Body of pancreas (tissue), 4 donors: ENCODE measurements at regions not wholly inside any gene's neighbourhood (a gene's known extent, or its start where the extent isn't known, plus 50 kb on each side); places are given as distances from the start of the nearest gene placed in this dataset.

Experiments
- ATAC-seq: fragments of 150-250 bp; one replicate; pipeline ENCODE4 v1.9.1; 2016
- DNase-seq, 4 donors: peaks; one replicate each; pipeline ENCODE4 v3.0.0-alpha.2; 2019
- H3K27ac ChIP-seq, 4 donors: fragments of 200-600 bp; sonication (generic); 1 replicate in 3 of 4; 2 replicates in 1 of 4; pipeline versions ENCODE4 v1.5.1 to v1.6.1; 2016 to 2019; ENCODE audit warnings: mild to moderate bottlenecking in 1 of 4, mixed read lengths in 1 of 4, moderate library complexity in 1 of 4
- H3K27me3 ChIP-seq, 2 donors: fragments of 200-600 bp; sonication (generic); one replicate each; pipeline ENCODE4 v1.6.0; 2016; ENCODE audit warnings: mild to moderate bottlenecking in 1 of 2
- H3K36me3 ChIP-seq, 2 donors: fragments of 200-600 bp; sonication (generic); replicated peaks in 1 of 2; 2 replicates each; pipeline ENCODE4 v1.5.1; 2016; ENCODE audit warnings: low read depth in 2 of 2; ENCODE audit not compliant: insufficient read depth in 1 of 2
- H3K4me1 ChIP-seq: fragments of 200-600 bp; sonication (generic); one replicate; pipeline ENCODE4 v1.6.0; 2016
- H3K4me3 ChIP-seq, 2 donors: fragments of 200-600 bp; sonication (generic); 1 replicate in 1 of 2; 2 replicates in 1 of 2; pipeline ENCODE4 v1.5.1; 2016 to 2019
- H3K9me3 ChIP-seq, 3 donors: fragments of 200-600 bp; sonication (generic); 1 replicate in 2 of 3; 2 replicates in 1 of 3; pipeline ENCODE4 v1.5.1; 2016
- CTCF ChIP-seq, 7 experiments: fragments of 450-650 bp in 4 of 7; fragments of 200-600 bp in 3 of 7; sonication (generic) in 3 of 7; IDR thresholded peaks; one replicate each; pipeline ENCODE4 v1.5.1; 2016 to 2019; ENCODE audit warnings: antibody characterized with exemption in 7 of 7
- POLR2A ChIP-seq, 3 donors: fragments of 450-650 bp; IDR thresholded peaks; one replicate each; pipeline ENCODE4 v1.6.1; 2016; ENCODE audit warnings: antibody characterized with exemption in 3 of 3, mild to moderate bottlenecking in 2 of 3
- WGBS, 2 donors: methylation state at CpG; one replicate each; pipeline ENCODE4 v1.1.5; 2017; 5-methylcytosine and 5-hydroxymethylcytosine counted together
- intact Hi-C: fragments of 100-400 bp; cut with DNase I; formaldehyde crosslinking; loops from one replicate; pipeline ENCODE4 v1.15.1; 2023

GRCh38 chr13:30359991-30360390 is 52.6 kb upstream of the KATNAL1 start:
- ATAC-seq (no peak), DNase-seq (no peak)
- no peak overlapping the region for H3K27ac ChIP-seq
- TF ChIP-seq POLR2A (IDR thresholded peaks at IDR 0.05), result no peak
- TF ChIP-seq CTCF (IDR thresholded peaks at IDR 0.05), result no peak
- no peak overlapping the region for H3K4me3 ChIP-seq
- no peaks in the 10 kb centered on the region for H3K9me3 ChIP-seq
- H3K27me3 ChIP-seq, result no peaks in the 10 kb centered on the region
- WGBS, 2 donors, result 74 to 77% methylated on average over 2 of the region's 2 CpGs
- intact Hi-C loops, result no loop called here
- H3K36me3 ChIP-seq, result no peaks in the 10 kb centered on the region
- H3K4me1 ChIP-seq, result no peaks in the 10 kb centered on the region

GRCh38 chr13:30360586-30360985 is 53.2 kb upstream of the KATNAL1 start:
- Histone ChIP-seq H3K36me3 (no peaks in the 10 kb centered on the region), H3K4me1 (no peaks in the 10 kb centered on the region), H3K4me3 (no peak overlapping the region), H3K27me3 (no peaks in the 10 kb centered on the region), H3K27ac (no peak overlapping the region), H3K9me3 (no peaks in the 10 kb centered on the region)
- WGBS, 2 donors, result 54 to 79% methylated on average over 2 to 3 of the region's 3 CpGs
- ATAC-seq (no peak), DNase-seq (no peak)
- intact Hi-C loops, result no loop called here
- TF ChIP-seq CTCF (IDR thresholded peaks at IDR 0.05), result no peak
- TF ChIP-seq POLR2A (IDR thresholded peaks at IDR 0.05), result no peak

GRCh38 chr13:30362005-30362788 is 54.8 kb upstream of the KATNAL1 start:
- intact Hi-C loops, result no loop called here
- H3K4me3 ChIP-seq, result no peak overlapping the region
- no peak overlapping the region for H3K27ac ChIP-seq
- no peaks in the 10 kb centered on the region for H3K9me3 ChIP-seq
- ATAC-seq (peak; percentile 12), DNase-seq (no peak)
- H3K4me1 ChIP-seq, result no peaks in the 10 kb centered on the region
- TF ChIP-seq POLR2A (IDR thresholded peaks at IDR 0.05) (no peak), CTCF (IDR thresholded peaks at IDR 0.05) (no peak)
- H3K36me3 ChIP-seq, result no peaks in the 10 kb centered on the region
- 68 to 71% methylated on average over 6 of the region's 6 CpGs for WGBS, 2 donors
- no peaks in the 10 kb centered on the region for H3K27me3 ChIP-seq

GRCh38 chr13:30362869-30363268 is 55.5 kb upstream of the KATNAL1 start:
- WGBS, 2 donors, result 83 to 84% methylated on average over 12 of the region's 12 CpGs
- no peak for ATAC-seq
- TF ChIP-seq POLR2A (IDR thresholded peaks at IDR 0.05), result no peak
- TF ChIP-seq CTCF (IDR thresholded peaks at IDR 0.05), result no peak

GRCh38 chr13:30363725-30364124 is 56.4 kb upstream of the KATNAL1 start:
- H3K9me3 ChIP-seq, result no peaks in the 10 kb centered on the region
- DNase-seq (no peak), ATAC-seq (no peak)
- H3K27me3 ChIP-seq, result no peaks in the 10 kb centered on the region
- H3K36me3 ChIP-seq, result no peaks in the 10 kb centered on the region
- H3K27ac ChIP-seq, result no peak overlapping the region
- WGBS, 2 donors, result 82 to 86% methylated on average over 5 of the region's 5 CpGs
- intact Hi-C loops, result no loop called here
- no peaks in the 10 kb centered on the region for H3K4me1 ChIP-seq
- no peak overlapping the region for H3K4me3 ChIP-seq
- no peak for TF ChIP-seq CTCF (IDR thresholded peaks at IDR 0.05)
- TF ChIP-seq POLR2A (IDR thresholded peaks at IDR 0.05), result no peak

More at GRCh38 chr13:30362869-30363268, 55.5 kb upstream of the KATNAL1 start:
- H3K27ac ChIP-seq, result no peak overlapping the region
- no peaks in the 10 kb centered on the region for H3K9me3 ChIP-seq
- no peaks in the 10 kb centered on the region for H3K27me3 ChIP-seq
- intact Hi-C loops, result no loop called here
- DNase-seq, result no peak
- H3K4me1 ChIP-seq, result no peaks in the 10 kb centered on the region
- no peak overlapping the region for H3K4me3 ChIP-seq
- no peaks in the 10 kb centered on the region for H3K36me3 ChIP-seq
